ENCODE measurements at regions not wholly inside any gene's neighbourhood (a gene's known extent, or its start where the extent isn't known, plus 50 kb on each side); places are given as distances from the start of the nearest gene placed in this dataset.

- TF ChIP-seq KDM1A (IDR thresholded peaks at IDR 0.05; ENCODE audit: borderline replicate concordance) (no peak), POU2F2 (IDR thresholded peaks at IDR 0.05; ENCODE audit: borderline replicate concordance, low read depth, low read length) (peak; percentile 89), LARP7 (IDR thresholded peaks at IDR 0.05) (peak; percentile 57), ZNF384 (IDR thresholded peaks at IDR 0.05; ENCODE audit: borderline replicate concordance, low read depth, low read length) (0 out of 2 replicates have a peak, but pooled peaks have one; percentile 12), BHLHE40 (IDR thresholded peaks at IDR 0.05; ENCODE audit: borderline replicate concordance in 1 of 2, low read depth in 2 of 2, low read length in 1 of 2) (peak in 1 of 2 experiments; percentile 75; a peak in 2 of 4 replicates), E4F1 (IDR thresholded peaks at IDR 0.05; ENCODE audit: borderline replicate concordance, partially characterized antibody) (no peak), SREBF2 (IDR thresholded peaks at IDR 0.05; ENCODE audit: low read length) (no peak), BRCA1 (IDR thresholded peaks at IDR 0.05; ENCODE audit: low read depth, low read length) (no peak; the same call in 1 of the 2 replicates), BCL3 (IDR thresholded peaks at IDR 0.05; ENCODE audit: borderline replicate concordance, insufficient read depth, low read depth, low read length, poor library complexity, severe bottlenecking) (peak; percentile 40), SMAD5 (IDR thresholded peaks at IDR 0.05; ENCODE audit: low read depth) (peak; percentile 75; the same call in 1 of the 2 replicates), EZH2 (IDR thresholded peaks at IDR 0.05; ENCODE audit: borderline replicate concordance, control insufficient read depth, low read depth, low read length) (no peak), SP1 (IDR thresholded peaks at IDR 0.05; ENCODE audit: low read depth, low read length) (no peak), E2F8 (IDR thresholded peaks at IDR 0.05; ENCODE audit: low read depth, partially characterized antibody) (no peak), ZNF274 (IDR thresholded peaks at IDR 0.05; ENCODE audit: insufficient read depth, insufficient read length) (no peak), TCF12 (IDR thresholded peaks at IDR 0.05; ENCODE audit: low read depth, low read length) (peak; percentile 66; the same call in 1 of the 2 replicates), CEBPZ (IDR thresholded peaks at IDR 0.05; ENCODE audit: low read depth, low read length) (no peak), RELA (IDR thresholded peaks at IDR 0.05; ENCODE audit: borderline replicate concordance, partially characterized antibody) (peak; percentile 49)
Observed at GRCh38 chr6:27133281-27134227, 113.9 kb upstream of the PRSS16 start (continued).
